ENCODE measurements at regions not wholly inside any gene's neighbourhood (a gene's known extent, or its start where the extent isn't known, plus 50 kb on each side); places are given as distances from the start of the nearest gene placed in this dataset.

DNA sequence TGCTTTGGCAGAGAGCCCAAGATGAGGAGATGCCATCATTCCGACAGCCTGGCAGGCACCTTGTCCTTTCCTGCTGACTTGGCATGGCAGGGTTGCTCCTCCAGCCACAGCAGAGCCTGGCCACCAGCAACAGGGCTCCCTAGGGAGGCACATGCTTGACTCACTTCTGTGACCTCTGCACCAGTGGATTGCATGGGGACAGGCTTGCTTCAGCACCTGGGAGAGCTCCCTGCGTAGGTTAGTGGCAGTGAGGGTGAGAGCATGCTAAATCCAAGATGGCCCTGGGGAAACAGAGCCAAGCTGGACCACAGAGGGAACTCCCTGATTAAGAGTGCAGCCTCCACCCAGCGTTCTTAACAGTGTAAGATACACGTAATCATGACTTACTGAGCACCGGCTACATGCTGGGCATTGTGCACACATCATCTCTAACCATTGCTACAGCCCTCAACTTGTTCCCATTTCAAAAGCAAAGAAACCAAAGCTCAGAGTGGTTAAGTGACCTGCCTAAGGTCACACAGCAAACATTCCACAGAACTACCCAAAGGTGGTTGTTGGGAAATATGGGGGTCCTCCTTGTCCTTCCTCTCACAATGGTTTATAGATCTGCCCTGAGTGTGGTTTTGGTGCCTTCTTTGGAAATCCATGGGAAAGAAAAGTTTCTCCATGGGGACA is 116.6 kb upstream of the UQCRFS1 start:
- H3K4me1 Mint-ChIP-seq: no peaks in the 10 kb centered on the region
- peaks cover 7% of the 10 kb centered on the region for H3K9me3 Mint-ChIP-seq
- peaks cover 21% of the 10 kb centered on the region for H3K27me3 Mint-ChIP-seq (ENCODE audit: low read depth)
- TF ChIP-seq, protein P1, sequence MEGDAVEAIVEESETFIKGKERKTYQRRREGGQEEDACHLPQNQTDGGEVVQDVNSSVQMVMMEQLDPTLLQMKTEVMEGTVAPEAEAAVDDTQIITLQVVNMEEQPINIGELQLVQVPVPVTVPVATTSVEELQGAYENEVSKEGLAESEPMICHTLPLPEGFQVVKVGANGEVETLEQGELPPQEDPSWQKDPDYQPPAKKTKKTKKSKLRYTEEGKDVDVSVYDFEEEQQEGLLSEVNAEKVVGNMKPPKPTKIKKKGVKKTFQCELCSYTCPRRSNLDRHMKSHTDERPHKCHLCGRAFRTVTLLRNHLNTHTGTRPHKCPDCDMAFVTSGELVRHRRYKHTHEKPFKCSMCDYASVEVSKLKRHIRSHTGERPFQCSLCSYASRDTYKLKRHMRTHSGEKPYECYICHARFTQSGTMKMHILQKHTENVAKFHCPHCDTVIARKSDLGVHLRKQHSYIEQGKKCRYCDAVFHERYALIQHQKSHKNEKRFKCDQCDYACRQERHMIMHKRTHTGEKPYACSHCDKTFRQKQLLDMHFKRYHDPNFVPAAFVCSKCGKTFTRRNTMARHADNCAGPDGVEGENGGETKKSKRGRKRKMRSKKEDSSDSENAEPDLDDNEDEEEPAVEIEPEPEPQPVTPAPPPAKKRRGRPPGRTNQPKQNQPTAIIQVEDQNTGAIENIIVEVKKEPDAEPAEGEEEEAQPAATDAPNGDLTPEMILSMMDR (IDR thresholded peaks at IDR 0.05; ENCODE audit: unreplicated experiment in 3 of 3): no peak
- H3K36me3 Mint-ChIP-seq (ENCODE audit: low read depth): no peaks in the 10 kb centered on the region
- no peak overlapping the region for H3K27ac Mint-ChIP-seq
- H3K4me3 Mint-ChIP-seq: no peak overlapping the region

- no peaks in the 10 kb centered on the region for H3K36me3 Mint-ChIP-seq (ENCODE audit: low read depth)
- H3K4me3 Mint-ChIP-seq: no peak overlapping the region
- peaks cover 9% of the 10 kb centered on the region for H3K9me3 Mint-ChIP-seq
- no peaks in the 10 kb centered on the region for H3K4me1 Mint-ChIP-seq
- H3K27ac Mint-ChIP-seq: no peak overlapping the region
- H3K27me3 Mint-ChIP-seq (ENCODE audit: low read depth): peaks cover 17% of the 10 kb centered on the region
- TF ChIP-seq, protein P1 (IDR thresholded peaks at IDR 0.05; ENCODE audit: unreplicated experiment in 3 of 3): no peak
These were observed 123.5 kb upstream of the UQCRFS1 start for GRCh38 chr19:29336425-29336824.

- Mint-ChIP-seq H3K27me3 (ENCODE audit: low read depth) (peaks cover 17% of the 10 kb centered on the region), H3K4me3 (no peak overlapping the region), H3K36me3 (ENCODE audit: low read depth) (no peaks in the 10 kb centered on the region), H3K4me1 (no peaks in the 10 kb centered on the region), H3K27ac (no peak overlapping the region), H3K9me3 (peaks cover 13% of the 10 kb centered on the region)
- TF ChIP-seq, protein P1 (IDR thresholded peaks at IDR 0.05; ENCODE audit: unreplicated experiment in 3 of 3): no peak
These were observed 124.1 kb upstream of the UQCRFS1 start for GRCh38 chr19:29337029-29337428.

DNA sequence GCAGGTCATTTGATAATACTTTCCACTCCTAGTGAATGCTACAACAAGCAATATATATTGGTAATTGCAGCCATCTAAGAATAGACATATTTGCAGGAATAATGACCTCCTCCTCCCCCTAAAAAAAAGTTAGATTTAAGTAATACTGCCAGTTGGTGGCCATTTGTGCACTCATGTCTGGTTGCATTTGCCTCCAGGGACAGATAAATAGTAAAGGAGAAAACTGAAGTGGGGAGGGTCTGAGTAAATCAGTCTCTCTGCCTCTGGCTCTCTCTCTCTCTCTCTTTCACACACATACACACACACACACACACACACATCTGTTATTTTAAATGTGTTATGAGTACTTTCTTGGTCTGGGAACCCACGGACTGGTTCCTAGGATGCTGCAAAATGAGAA is 125.5 kb upstream of the UQCRFS1 start:
- H3K27me3 Mint-ChIP-seq (ENCODE audit: low read depth): peaks cover 14% of the 10 kb centered on the region
- H3K4me3 Mint-ChIP-seq: no peak overlapping the region

DNA sequence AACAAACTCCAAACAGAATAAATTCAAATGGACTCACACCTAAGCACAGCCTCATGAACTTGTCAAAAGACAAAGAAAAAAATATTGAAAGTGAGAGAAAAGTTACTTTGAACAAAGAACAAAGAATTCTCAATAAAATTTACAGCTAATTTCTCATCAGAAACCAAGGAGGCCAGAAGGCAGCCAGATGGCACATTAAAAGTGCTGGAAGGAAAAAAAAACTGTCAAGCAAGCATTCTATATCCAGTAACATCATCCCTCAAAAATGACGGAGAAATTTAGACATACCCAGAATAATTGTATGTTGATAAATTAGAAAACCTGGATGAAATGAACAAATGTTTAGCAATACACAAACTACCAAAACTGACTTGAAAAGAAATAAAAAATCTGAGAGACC is 129.8 kb upstream of the UQCRFS1 start:
- Mint-ChIP-seq H3K4me3 (no peak overlapping the region), H3K9me3 (peaks cover 41% of the 10 kb centered on the region), H3K27ac (no peak overlapping the region), H3K4me1 (no peaks in the 10 kb centered on the region), H3K27me3 (ENCODE audit: low read depth) (peaks cover 11% of the 10 kb centered on the region), H3K36me3 (ENCODE audit: low read depth) (no peaks in the 10 kb centered on the region)
- TF ChIP-seq, protein P1 (IDR thresholded peaks at IDR 0.05; ENCODE audit: unreplicated experiment in 3 of 3): no peak

More for the DNA sequence above, 125.5 kb upstream of the UQCRFS1 start:
- Mint-ChIP-seq H3K4me1 (no peaks in the 10 kb centered on the region), H3K36me3 (ENCODE audit: low read depth) (no peaks in the 10 kb centered on the region), H3K27ac (no peak overlapping the region), H3K9me3 (peaks cover 22% of the 10 kb centered on the region)
- TF ChIP-seq, protein P1 (IDR thresholded peaks at IDR 0.05; ENCODE audit: unreplicated experiment in 3 of 3): no peak

GRCh38 chr19:29364224-29364726 is 151.3 kb upstream of the UQCRFS1 start:
- H3K36me3 Mint-ChIP-seq (ENCODE audit: low read depth): no peaks in the 10 kb centered on the region
- H3K27me3 Mint-ChIP-seq (ENCODE audit: low read depth): peaks cover 58% of the 10 kb centered on the region
- no peaks in the 10 kb centered on the region for H3K4me1 Mint-ChIP-seq
- no peaks in the 10 kb centered on the region for H3K9me3 Mint-ChIP-seq
- no peak overlapping the region for H3K27ac Mint-ChIP-seq
- H3K4me3 Mint-ChIP-seq: no peak overlapping the region
- TF ChIP-seq, protein P1 (IDR thresholded peaks at IDR 0.05; ENCODE audit: unreplicated experiment in 3 of 3): no peak

Measured in nephron (organoid).